ENCODE measurements at regions not wholly inside any gene's neighbourhood (a gene's known extent, or its start where the extent isn't known, plus 50 kb on each side); places are given as distances from the start of the nearest gene placed in this dataset.
"Not testable (repeated sequence)": the region's sequence is repeated elsewhere in the genome, so short reads cannot be mapped to it uniquely, and the experiment has no call there.

DNA sequence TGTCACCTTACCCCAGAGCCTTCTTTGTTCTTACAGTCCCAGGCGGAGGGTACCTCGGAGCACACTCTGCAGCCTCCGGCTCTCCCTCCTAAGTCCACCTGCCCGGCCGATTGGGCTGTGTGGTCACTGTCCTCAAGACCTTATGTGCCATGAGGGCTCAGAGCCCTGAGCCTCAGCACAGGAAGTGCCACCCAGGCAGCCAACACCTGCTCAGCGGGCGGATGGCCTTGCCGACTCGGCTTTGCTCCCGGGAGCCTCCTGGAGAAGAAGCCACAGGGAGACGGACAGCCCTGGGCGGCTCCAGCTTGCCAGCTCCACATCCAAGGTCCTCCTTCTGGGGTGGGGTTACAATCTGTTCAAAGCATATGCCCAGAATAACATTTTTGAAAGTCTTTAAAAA is 4439.2 kb upstream of the TPTE start:
- TF ChIP-seq, protein P1, sequence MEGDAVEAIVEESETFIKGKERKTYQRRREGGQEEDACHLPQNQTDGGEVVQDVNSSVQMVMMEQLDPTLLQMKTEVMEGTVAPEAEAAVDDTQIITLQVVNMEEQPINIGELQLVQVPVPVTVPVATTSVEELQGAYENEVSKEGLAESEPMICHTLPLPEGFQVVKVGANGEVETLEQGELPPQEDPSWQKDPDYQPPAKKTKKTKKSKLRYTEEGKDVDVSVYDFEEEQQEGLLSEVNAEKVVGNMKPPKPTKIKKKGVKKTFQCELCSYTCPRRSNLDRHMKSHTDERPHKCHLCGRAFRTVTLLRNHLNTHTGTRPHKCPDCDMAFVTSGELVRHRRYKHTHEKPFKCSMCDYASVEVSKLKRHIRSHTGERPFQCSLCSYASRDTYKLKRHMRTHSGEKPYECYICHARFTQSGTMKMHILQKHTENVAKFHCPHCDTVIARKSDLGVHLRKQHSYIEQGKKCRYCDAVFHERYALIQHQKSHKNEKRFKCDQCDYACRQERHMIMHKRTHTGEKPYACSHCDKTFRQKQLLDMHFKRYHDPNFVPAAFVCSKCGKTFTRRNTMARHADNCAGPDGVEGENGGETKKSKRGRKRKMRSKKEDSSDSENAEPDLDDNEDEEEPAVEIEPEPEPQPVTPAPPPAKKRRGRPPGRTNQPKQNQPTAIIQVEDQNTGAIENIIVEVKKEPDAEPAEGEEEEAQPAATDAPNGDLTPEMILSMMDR (IDR thresholded peaks at IDR 0.05), result not testable (repeated sequence)
- not testable (repeated sequence) for TF ChIP-seq POLR2A (IDR thresholded peaks at IDR 0.05)

All from body of pancreas (tissue), 4 donors.